HG03097 (cell line): ENCODE measurements at regions not wholly inside any gene's neighbourhood (a gene's known extent, or its start where the extent isn't known, plus 50 kb on each side); places are given as distances from the start of the nearest gene placed in this dataset.
"Not testable (repeated sequence)": the region's sequence is repeated elsewhere in the genome, so short reads cannot be mapped to it uniquely, and the experiment has no call there.

Experiments
- ATAC-seq: cut with Tn5 transposase; IDR thresholded peaks from one replicate; pipeline ENCODE4 v1.9.1; 2021; ENCODE audit not compliant: unreplicated experiment, low FRiP score

GRCh38 chr2:236818281-236819045 lies 248.8 kb downstream of the ACKR3 start:
- ATAC-seq, result no peak

GRCh38 chr2:236819275-236820002 lies 249.8 kb downstream of the ACKR3 start:
- ATAC-seq, result no peak

- no peak for ATAC-seq
These were observed 251.2 kb downstream of the ACKR3 start for GRCh38 chr2:236820763-236821344.

- no peak for ATAC-seq
These were observed 253.5 kb downstream of the ACKR3 start for GRCh38 chr2:236823041-236823629.

GRCh38 chr2:236823963-236824362 lies 254.3 kb downstream of the ACKR3 start:
- no peak for ATAC-seq

- no peak for ATAC-seq
These were observed 255.2 kb downstream of the ACKR3 start for GRCh38 chr2:236824836-236825235.

- no peak for ATAC-seq
These were observed 256.4 kb downstream of the ACKR3 start for GRCh38 chr2:236825989-236826510.

GRCh38 chr2:236826606-236827156 lies 257.1 kb downstream of the ACKR3 start:
- no peak for ATAC-seq

GRCh38 chr2:236827997-236828396 lies 257.7 kb upstream of the COPS8 start:
- no peak for ATAC-seq

GRCh38 chr2:236828820-236829219 lies 256.9 kb upstream of the COPS8 start:
- ATAC-seq, result no peak

GRCh38 chr2:236830926-236831325 lies 254.8 kb upstream of the COPS8 start:
- ATAC-seq, result no peak

- no peak for ATAC-seq
These were observed 254.0 kb upstream of the COPS8 start for GRCh38 chr2:236831698-236832097.

- no peak for ATAC-seq
These were observed 252.1 kb upstream of the COPS8 start for GRCh38 chr2:236833501-236834073.

GRCh38 chr2:236834284-236834683 lies 251.4 kb upstream of the COPS8 start:
- no peak for ATAC-seq

- ATAC-seq, result no peak
These were observed 250.2 kb upstream of the COPS8 start for GRCh38 chr2:236835307-236836024.

GRCh38 chr2:236836028-236836427 lies 249.7 kb upstream of the COPS8 start:
- ATAC-seq, result not testable (repeated sequence)

GRCh38 chr2:236840215-236840614 lies 245.5 kb upstream of the COPS8 start:
- ATAC-seq, result no peak

GRCh38 chr2:236840857-236841256 lies 244.8 kb upstream of the COPS8 start:
- no peak for ATAC-seq

GRCh38 chr2:236841389-236841788 lies 244.3 kb upstream of the COPS8 start:
- no peak for ATAC-seq
